K562 (cell line): ENCODE measurements at regions not wholly inside any gene's neighbourhood (a gene's known extent, or its start where the extent isn't known, plus 50 kb on each side); places are given as distances from the start of the nearest gene placed in this dataset.

Source experiments
- ATAC-seq: fragments of 200-7000 bp; cut with Tn5 transposase; 3 replicates; pipeline ENCODE4 v1.9.1; 2020; ENCODE audit warnings: moderate library complexity
- BruUV-seq: library from RNA; stranded (reverse); fragments of 400-500 nt; replicated peaks from 2 replicates; lab custom pipeline; 2021; lab: Mats Ljungman, UMichigan
- CTCF ChIA-PET: fragments of 300-600 bp; formaldehyde crosslinking; extraction: SDS; loops from one replicate; lab custom pipeline; 2021; ENCODE audit warnings: low intra/inter-chr PET ratio; lab: Yijun Ruan, JAX
- POLR2A ChIA-PET: fragments of 300-600, 350-650 bp; sonication (Branson Sonifier 250); formaldehyde crosslinking; extraction: SDS; loops from one replicate; lab custom pipeline; 2021; ENCODE audit warnings: antibody characterized with exemption, inconsistent platforms; lab: Yijun Ruan, JAX
- DNase-seq, 4 experiments: peaks; one replicate each; pipeline versions ENCODE4 v3.0.0 to v3.0.0-alpha.2; 2011 to 2018; ENCODE audit warnings: low spot score in 3 of 4, mixed read lengths in 3 of 4; ENCODE audit errors: extremely low read depth in 1 of 4
- FAIRE-seq: peaks from 2 replicates; lab custom pipeline; 2011; peaks lifted over from hg19 to GRCh38; lab: Jason Lieb, UNC
- H2AFZ ChIP-seq: 2 replicates; pipeline ENCODE4 v1.6.0; 2011; ENCODE audit warnings: low read depth, low read length, control low read depth, inconsistent platforms
- H3K27ac ChIP-seq: fragments of 200-600 bp; 3 replicates; pipeline ENCODE4 v1.8.0; 2011; ENCODE audit warnings: low read depth, mild to moderate bottlenecking, control low read depth, inconsistent platforms, low read length, moderate library complexity, mixed read lengths; ENCODE audit errors: extremely low read depth
- H3K27me3 ChIP-seq, 2 experiments: fragments of 300-600 bp in 1 of 2; 2 replicates in 1 of 2; 3 replicates in 1 of 2; pipeline versions ENCODE4 v1.6.0 to v1.8.0; 2011; ENCODE audit warnings: inconsistent platforms in 2 of 2, low read length in 2 of 2, mild to moderate bottlenecking in 1 of 2, mixed read lengths in 1 of 2, moderate library complexity in 1 of 2; ENCODE audit not compliant: control insufficient read depth in 2 of 2, insufficient read depth in 2 of 2
- H3K36me3 ChIP-seq: fragments of 300-600 bp; 3 replicates; pipeline ENCODE4 v1.8.0; 2011; ENCODE audit warnings: mild to moderate bottlenecking, low read length, inconsistent platforms; ENCODE audit not compliant: control insufficient read depth, insufficient read depth
- H3K4me1 ChIP-seq, 2 experiments: fragments of 200-600 bp in 1 of 2; replicated peaks in 1 of 2; 2 replicates in 1 of 2; 3 replicates in 1 of 2; pipeline versions ENCODE4 v1.5.1 to v1.8.0; 2011; ENCODE audit warnings: inconsistent platforms in 2 of 2, low read length in 2 of 2, mild to moderate bottlenecking in 1 of 2, mixed read lengths in 1 of 2, moderate library complexity in 1 of 2; ENCODE audit not compliant: control insufficient read depth in 2 of 2, insufficient read depth in 2 of 2
- H3K4me2 ChIP-seq: 2 replicates; pipeline ENCODE4 v1.6.1; 2011; ENCODE audit warnings: low read length, control low read depth, inconsistent platforms, mixed read lengths; ENCODE audit not compliant: insufficient read depth
- H3K4me3 ChIP-seq: fragments of 200-600 bp; sonication (generic), shearing (Covaris generic); 2 replicates; pipeline ENCODE4 v1.5.1; 2016; ENCODE audit warnings: control low read depth, inconsistent platforms
- H3K79me2 ChIP-seq: fragments of 200-600 bp; 3 replicates; pipeline ENCODE4 v1.8.0; 2011; ENCODE audit warnings: low read length, inconsistent platforms; ENCODE audit not compliant: control insufficient read depth, insufficient read depth
- H3K9ac ChIP-seq, 2 experiments: 2 replicates each; pipeline versions ENCODE4 v1.6.0 to v1.6.1; 2011; ENCODE audit warnings: low read depth in 2 of 2, low read length in 2 of 2, control low read depth in 1 of 2, inconsistent platforms in 1 of 2, mild to moderate bottlenecking in 1 of 2, mixed read lengths in 1 of 2; ENCODE audit not compliant: insufficient read depth in 1 of 2
- H3K9me1 ChIP-seq: one replicate; pipeline ENCODE4 v1.6.0; 2011; ENCODE audit warnings: inconsistent platforms, mild to moderate bottlenecking, low read length, moderate library complexity; ENCODE audit not compliant: control insufficient read depth, insufficient read depth
- H3K9me3 ChIP-seq: replicated peaks from 2 replicates; pipeline ENCODE4 v1.5.1; 2011; ENCODE audit warnings: low read depth, low read length, inconsistent platforms; ENCODE audit not compliant: control insufficient read depth, insufficient read depth
- H4K20me1 ChIP-seq: replicated peaks from 2 replicates; pipeline ENCODE4 v1.6.1; 2011; ENCODE audit warnings: low read length, inconsistent platforms, mixed read lengths; ENCODE audit not compliant: control insufficient read depth, insufficient read depth
- E2F6 ChIP-seq, 2 experiments: IDR thresholded peaks; 2 replicates each; pipeline ENCODE4 v1.6.1; 2011; ENCODE audit warnings: borderline replicate concordance in 1 of 2, control low read depth in 1 of 2, low read depth in 1 of 2, low read length in 1 of 2, mild to moderate bottlenecking in 1 of 2, mixed read lengths in 1 of 2, moderate library complexity in 1 of 2; ENCODE audit not compliant: insufficient read depth in 1 of 2, insufficient read length in 1 of 2, poor library complexity in 1 of 2, severe bottlenecking in 1 of 2; ENCODE audit errors: extremely low read depth in 1 of 2
- L3MBTL2 ChIP-seq: fragments of 450-650 bp; IDR thresholded peaks from 2 replicates; pipeline ENCODE4 v1.6.1; 2016; ENCODE audit warnings: mild to moderate bottlenecking, moderate library complexity
- PHF20 ChIP-seq: fragments of 450-650 bp; IDR thresholded peaks from 2 replicates; pipeline ENCODE4 v1.6.1; 2018; ENCODE audit not compliant: partially characterized antibody
- PURB ChIP-seq: sonication (generic); formaldehyde crosslinking; IDR thresholded peaks from 2 replicates; pipeline ENCODE4 v1.9.0; 2021; ENCODE audit warnings: low read depth, mild to moderate bottlenecking, missing genetic modification reagents
- TOE1 ChIP-seq, 2 experiments: fragments of 450-650 bp in 1 of 2; sonication (generic) in 1 of 2; formaldehyde crosslinking in 1 of 2; IDR thresholded peaks; 2 replicates each; pipeline versions ENCODE4 v1.7.1 to v1.8.0; 2016 to 2022; ENCODE audit warnings: borderline replicate concordance in 2 of 2, mild to moderate bottlenecking in 2 of 2, antibody characterized with exemption in 1 of 2, inconsistent platforms in 1 of 2, low read depth in 1 of 2, missing genetic modification reagents in 1 of 2, moderate library complexity in 1 of 2
- USF1 ChIP-seq: sonication (generic); formaldehyde crosslinking; IDR thresholded peaks from 2 replicates; pipeline ENCODE4 v1.9.0; 2022; ENCODE audit warnings: mild to moderate bottlenecking, missing genetic modification reagents
- USF2 ChIP-seq: sonication (generic); formaldehyde crosslinking; IDR thresholded peaks from 2 replicates; pipeline ENCODE4 v1.5.0; 2020; ENCODE audit warnings: missing genetic modification reagents
- ZBED1 ChIP-seq: IDR thresholded peaks from 2 replicates; pipeline ENCODE4 v1.6.1; 2014
- ZNF589 ChIP-seq: fragments of 200-800 bp; sonication (Bioruptor generic); IDR thresholded peaks from 2 replicates; pipeline ENCODE4 v1.6.1; 2016; ENCODE audit warnings: low read depth, missing genetic modification characterization, missing compliant biosample characterization
- WGBS: fragments of 100-300 bp; shearing (Covaris generic); methylation state at CpG from one replicate; pipeline ENCODE4 v1.1.6; 2016; ENCODE audit warnings: low coverage, mixed read lengths; ENCODE audit not compliant: insufficient coverage; ENCODE audit errors: missing lambda C conversion rate; 5-methylcytosine and 5-hydroxymethylcytosine counted together
- in situ Hi-C: fragments of 300-500 bp; cut with MboI; formaldehyde crosslinking; loops from 4 replicates; pipeline ENCODE4 v1.15.0; 2018; ENCODE audit warnings: inconsistent platforms, mixed read lengths
- intact Hi-C: fragments of 100-400 bp; cut with micrococcal nuclease; formaldehyde crosslinking; loops from 2 replicates; pipeline ENCODE4 v1.14.2; 2022
- TF ChIP-seq, protein P1 (sequence below): fragments of 450-650 bp; formaldehyde crosslinking; IDR thresholded peaks from 2 replicates; pipeline ENCODE4 v1.4.0; 2020; ENCODE audit warnings: mild to moderate bottlenecking, mixed read lengths

- Histone ChIP-seq H4K20me1 (no peaks in the 10 kb centered on the region; the same call in 1 of the 2 replicates), H3K27ac (no peak overlapping the region), H3K4me3 (no peak overlapping the region), H3K4me2 (no peak overlapping the region; the same call in 1 of the 2 replicates), H3K9me1 (no peaks in the 10 kb centered on the region), H3K4me1 (peaks cover 0 to 6% of the 10 kb centered on the region in 2 experiments; a peak in 1 of 5 replicates), H3K79me2 (no peaks in the 10 kb centered on the region), H2AFZ (no peak overlapping the region), H3K9me3 (no peaks in the 10 kb centered on the region), H3K9ac (no peak overlapping the region), H3K27me3 (peaks cover 0 to 33% of the 10 kb centered on the region in 2 experiments; a peak in 1 of 5 replicates), H3K36me3 (no peaks in the 10 kb centered on the region)
- in situ Hi-C loops: no loop called here
- BruUV-seq: no TSS peak
- ChIA-PET POLR2A (interaction anchor here (0.7 kb wide), 1 partner anchor 29 kb away, joined by 3 read pairs; no protein-coding TSS in a partner anchor), CTCF (no interaction called here)
- FAIRE-seq: no peak
- no peak for ATAC-seq
- peak in 1 of 4 experiments; percentile 21 for DNase-seq
- 7% methylated on average over 12 of the region's 12 CpGs for WGBS
- intact Hi-C loops: no loop called here
- TF ChIP-seq, protein P1, sequence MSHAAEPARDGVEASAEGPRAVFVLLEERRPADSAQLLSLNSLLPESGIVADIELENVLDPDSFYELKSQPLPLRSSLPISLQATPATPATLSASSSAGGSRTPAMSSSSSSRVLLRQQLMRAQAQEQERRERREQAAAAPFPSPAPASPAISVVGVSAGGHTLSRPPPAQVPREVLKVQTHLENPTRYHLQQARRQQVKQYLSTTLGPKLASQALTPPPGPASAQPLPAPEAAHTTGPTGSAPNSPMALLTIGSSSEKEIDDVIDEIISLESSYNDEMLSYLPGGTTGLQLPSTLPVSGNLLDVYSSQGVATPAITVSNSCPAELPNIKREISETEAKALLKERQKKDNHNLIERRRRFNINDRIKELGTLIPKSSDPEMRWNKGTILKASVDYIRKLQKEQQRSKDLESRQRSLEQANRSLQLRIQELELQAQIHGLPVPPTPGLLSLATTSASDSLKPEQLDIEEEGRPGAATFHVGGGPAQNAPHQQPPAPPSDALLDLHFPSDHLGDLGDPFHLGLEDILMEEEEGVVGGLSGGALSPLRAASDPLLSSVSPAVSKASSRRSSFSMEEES (CRISPR knock-in tag): peak; percentile 95
- TF ChIP-seq ZBED1: no peak
- TF ChIP-seq PHF20: peak; percentile 22
- TF ChIP-seq L3MBTL2: peak; percentile 97
- no peak for TF ChIP-seq PURB (CRISPR knock-in tag)
- TF ChIP-seq TOE1 (IDR thresholded peaks at IDR 0.05; ENCODE audit: borderline replicate concordance): peak; percentile 90
- no peak for TF ChIP-seq TOE1 (CRISPR knock-in tag; IDR thresholded peaks at IDR 0.05; ENCODE audit: borderline replicate concordance, low read depth)
- peak; percentile 66; the same call in 1 of the 2 replicates for TF ChIP-seq ZNF589
- peak; percentile 92 for TF ChIP-seq USF2 (CRISPR knock-in tag)
- peak in 1 of 2 experiments; percentile 26 for TF ChIP-seq E2F6 (IDR thresholded peaks at IDR 0.05; ENCODE audit: borderline replicate concordance in 1 of 2, extremely low read depth in 1 of 2, insufficient read depth in 1 of 2, insufficient read length in 1 of 2, low read depth in 1 of 2, low read length in 1 of 2, poor library complexity in 1 of 2, severe bottlenecking in 1 of 2)
- peak; percentile 75 for TF ChIP-seq USF1
Measured at GRCh38 chr1:5686925-5687706, 305.1 kb downstream of the NPHP4 start.
